Loucy (cell line): ENCODE measurements at regions not wholly inside any gene's neighbourhood (a gene's known extent, or its start where the extent isn't known, plus 50 kb on each side); places are given as distances from the start of the nearest gene placed in this dataset.

Experiments
- H2AFZ ChIP-seq: fragments of 200-600 bp; sonication (generic); 2 replicates; pipeline ENCODE4 v1.6.0; 2016; ENCODE audit warnings: antibody characterized with exemption, mild to moderate bottlenecking, low read length, moderate library complexity
- H3F3A ChIP-seq: fragments of 200-600 bp; 2 replicates; pipeline ENCODE4 v1.6.0; 2016; ENCODE audit warnings: antibody characterized with exemption, low read depth, mild to moderate bottlenecking
- H3K27me3 ChIP-seq: fragments of 200-600 bp; sonication (generic); 2 replicates; pipeline ENCODE4 v1.6.1; 2014; ENCODE audit warnings: low read length, mild to moderate bottlenecking; ENCODE audit not compliant: insufficient read depth, poor library complexity, severe bottlenecking
- H3K36me3 ChIP-seq: fragments of 200-600 bp; sonication (generic); 2 replicates; pipeline ENCODE4 v1.6.1; 2016; ENCODE audit warnings: low read length; ENCODE audit not compliant: insufficient read depth
- H3K4me1 ChIP-seq: fragments of 200-600 bp; sonication (generic); 2 replicates; pipeline ENCODE4 v1.5.1; 2014; ENCODE audit warnings: low read length, mild to moderate bottlenecking; ENCODE audit not compliant: insufficient read depth, poor library complexity, severe bottlenecking
- H3K4me2 ChIP-seq: fragments of 200-600 bp; sonication (generic); 2 replicates; pipeline ENCODE4 v1.6.0; 2014; ENCODE audit warnings: antibody characterized with exemption, low read length, low read depth, mild to moderate bottlenecking; ENCODE audit not compliant: poor library complexity, severe bottlenecking
- H3K4me3 ChIP-seq: fragments of 200-600 bp; sonication (generic); 2 replicates; pipeline ENCODE4 v1.5.1; 2014; ENCODE audit warnings: low read length, mild to moderate bottlenecking, mixed read lengths; ENCODE audit not compliant: poor library complexity, severe bottlenecking
- H3K79me2 ChIP-seq: fragments of 200-600 bp; sonication (generic); 2 replicates; pipeline ENCODE4 v1.6.1; 2014; ENCODE audit warnings: low read length; ENCODE audit not compliant: insufficient read depth
- H3K9ac ChIP-seq: fragments of 200-600 bp; sonication (generic); 2 replicates; pipeline ENCODE4 v1.6.0; 2014; ENCODE audit warnings: mild to moderate bottlenecking, low read depth, low read length, moderate library complexity; ENCODE audit not compliant: poor library complexity, severe bottlenecking
- H3K9me2 ChIP-seq: fragments of 200-600 bp; sonication (generic); replicated peaks from 2 replicates; pipeline ENCODE4 v1.6.1; 2016; ENCODE audit warnings: low read depth, low read length, mixed read lengths
- H3K9me3 ChIP-seq: fragments of 200-600 bp; sonication (generic); 2 replicates; pipeline ENCODE4 v1.6.1; 2014; ENCODE audit warnings: mild to moderate bottlenecking, antibody characterized with exemption, low read length, low read depth; ENCODE audit not compliant: insufficient read depth
- H4K20me1 ChIP-seq: fragments of 200-600 bp; sonication (generic); 2 replicates; pipeline ENCODE4 v1.6.0; 2014; ENCODE audit warnings: antibody characterized with exemption, low read length, mild to moderate bottlenecking; ENCODE audit not compliant: insufficient read depth, poor library complexity, severe bottlenecking
- EZH2phosphoT487 ChIP-seq: fragments of 200-600 bp; IDR thresholded peaks from 2 replicates; pipeline ENCODE4 v1.6.1; 2018; ENCODE audit warnings: antibody characterized with exemption, mild to moderate bottlenecking, moderate library complexity, borderline replicate concordance
- TF ChIP-seq, protein P1 (sequence below): fragments of 200-600 bp; sonication (generic); conservative IDR thresholded peaks from 2 replicates; pipeline ENCODE4 v1.5.1; 2014; ENCODE audit warnings: mild to moderate bottlenecking, antibody characterized with exemption, low read length

- H3K4me3 ChIP-seq, result no peak overlapping the region
- H3K36me3 ChIP-seq, result no peaks in the 10 kb centered on the region
- no peak for TF ChIP-seq EZH2phosphoT487
- TF ChIP-seq, protein P1, sequence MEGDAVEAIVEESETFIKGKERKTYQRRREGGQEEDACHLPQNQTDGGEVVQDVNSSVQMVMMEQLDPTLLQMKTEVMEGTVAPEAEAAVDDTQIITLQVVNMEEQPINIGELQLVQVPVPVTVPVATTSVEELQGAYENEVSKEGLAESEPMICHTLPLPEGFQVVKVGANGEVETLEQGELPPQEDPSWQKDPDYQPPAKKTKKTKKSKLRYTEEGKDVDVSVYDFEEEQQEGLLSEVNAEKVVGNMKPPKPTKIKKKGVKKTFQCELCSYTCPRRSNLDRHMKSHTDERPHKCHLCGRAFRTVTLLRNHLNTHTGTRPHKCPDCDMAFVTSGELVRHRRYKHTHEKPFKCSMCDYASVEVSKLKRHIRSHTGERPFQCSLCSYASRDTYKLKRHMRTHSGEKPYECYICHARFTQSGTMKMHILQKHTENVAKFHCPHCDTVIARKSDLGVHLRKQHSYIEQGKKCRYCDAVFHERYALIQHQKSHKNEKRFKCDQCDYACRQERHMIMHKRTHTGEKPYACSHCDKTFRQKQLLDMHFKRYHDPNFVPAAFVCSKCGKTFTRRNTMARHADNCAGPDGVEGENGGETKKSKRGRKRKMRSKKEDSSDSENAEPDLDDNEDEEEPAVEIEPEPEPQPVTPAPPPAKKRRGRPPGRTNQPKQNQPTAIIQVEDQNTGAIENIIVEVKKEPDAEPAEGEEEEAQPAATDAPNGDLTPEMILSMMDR, result no peak
- no peaks in the 10 kb centered on the region for H3F3A ChIP-seq
- H3K9me2 ChIP-seq, result no peaks in the 10 kb centered on the region
- no peak overlapping the region for H2AFZ ChIP-seq
- H3K9me3 ChIP-seq, result no peaks in the 10 kb centered on the region
- no peak overlapping the region for H3K4me2 ChIP-seq
- peaks cover 5% of the 10 kb centered on the region for H3K4me1 ChIP-seq
- H3K27me3 ChIP-seq, result no peaks in the 10 kb centered on the region
- no peak overlapping the region for H3K9ac ChIP-seq
- H4K20me1 ChIP-seq, result no peaks in the 10 kb centered on the region
- H3K79me2 ChIP-seq, result no peaks in the 10 kb centered on the region
Observed at GRCh38 chr15:35671197-35671596, 125.2 kb upstream of the DPH6 start.

GRCh38 chr15:35671981-35672380 is 126.0 kb upstream of the DPH6 start:
- Histone ChIP-seq H3K4me2 (no peak overlapping the region), H3F3A (no peaks in the 10 kb centered on the region), H3K27me3 (no peaks in the 10 kb centered on the region), H3K4me1 (peaks cover 4% of the 10 kb centered on the region), H3K9me2 (no peaks in the 10 kb centered on the region), H3K9me3 (no peaks in the 10 kb centered on the region), H3K9ac (no peak overlapping the region), H3K4me3 (no peak overlapping the region), H3K36me3 (no peaks in the 10 kb centered on the region), H2AFZ (no peak overlapping the region), H4K20me1 (no peaks in the 10 kb centered on the region), H3K79me2 (no peaks in the 10 kb centered on the region)
- TF ChIP-seq, protein P1, result no peak
- TF ChIP-seq EZH2phosphoT487, result no peak

DNA sequence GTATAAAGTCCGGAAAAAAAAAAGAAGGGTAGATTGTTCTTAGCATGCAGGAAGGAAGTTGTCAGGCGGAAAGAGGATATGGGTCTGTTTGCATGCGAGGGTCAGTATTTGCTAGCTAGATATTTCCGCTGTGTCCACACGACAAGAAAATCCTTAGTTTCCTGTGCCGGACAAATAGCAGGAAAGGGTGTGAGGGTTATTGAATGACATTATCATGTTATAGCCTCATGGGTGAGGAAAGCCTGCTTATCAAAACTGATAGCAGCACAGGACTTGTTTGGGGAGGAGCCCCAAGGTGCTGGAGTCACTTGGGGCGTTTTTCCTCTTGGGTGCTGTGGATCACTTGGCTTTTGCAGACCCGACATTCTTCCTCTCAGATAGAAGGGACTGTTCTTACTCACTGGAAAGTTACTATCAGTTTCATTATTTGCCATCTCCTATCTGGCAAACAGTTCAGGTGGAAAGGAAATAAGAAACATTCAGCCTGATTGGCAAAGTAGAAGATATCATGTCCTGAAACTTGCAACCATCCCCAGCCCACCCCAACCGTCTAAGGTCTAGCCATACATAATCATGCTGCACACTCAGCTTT is 127.2 kb upstream of the DPH6 start:
- Histone ChIP-seq H3K4me2 (no peak overlapping the region), H2AFZ (no peak overlapping the region), H3K9me2 (no peaks in the 10 kb centered on the region), H3K27me3 (no peaks in the 10 kb centered on the region), H3K36me3 (no peaks in the 10 kb centered on the region), H3K4me3 (no peak overlapping the region), H3K79me2 (no peaks in the 10 kb centered on the region), H3K4me1 (no peaks in the 10 kb centered on the region), H3K9ac (no peak overlapping the region), H4K20me1 (no peaks in the 10 kb centered on the region), H3F3A (no peaks in the 10 kb centered on the region), H3K9me3 (no peaks in the 10 kb centered on the region)
- TF ChIP-seq, protein P1, result no peak
- TF ChIP-seq EZH2phosphoT487, result no peak
